Kidney capillary endothelial cell (primary cell): ENCODE measurements at regions not wholly inside any gene's neighbourhood (a gene's known extent, or its start where the extent isn't known, plus 50 kb on each side); places are given as distances from the start of the nearest gene placed in this dataset.

ENCODE experiments used
- DNase-seq: peaks from one replicate; pipeline ENCODE4 v3.0.0-alpha.2; 2018; ENCODE audit warnings: low spot score

- no peak for DNase-seq
These were observed 149.3 kb upstream of the CYSLTR1 start for GRCh38 chrX:78476701-78477100.

DNA sequence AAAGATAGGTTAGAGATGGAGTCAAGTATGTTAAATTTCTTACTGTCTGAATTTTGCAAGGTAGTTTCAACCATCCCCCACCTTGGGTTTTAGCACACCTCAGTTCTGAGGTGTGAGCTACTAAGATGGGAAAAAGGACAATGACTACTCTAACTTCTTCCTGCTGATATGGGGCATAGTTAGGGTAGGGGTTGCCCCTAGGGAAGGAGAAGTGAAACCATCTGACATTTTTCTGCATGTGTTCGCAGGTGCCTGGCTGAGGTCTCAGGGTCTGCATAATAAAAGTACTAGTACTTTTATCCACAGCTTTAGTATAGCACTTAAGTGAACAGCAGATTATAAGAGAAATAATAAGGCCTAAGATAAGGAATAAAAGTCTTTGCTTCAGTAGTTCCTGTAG, 129.5 kb upstream of the CYSLTR1 start:
- no peak for DNase-seq

GRCh38 chrX:78455901-78456300, 128.5 kb upstream of the CYSLTR1 start:
- no peak for DNase-seq

DNA sequence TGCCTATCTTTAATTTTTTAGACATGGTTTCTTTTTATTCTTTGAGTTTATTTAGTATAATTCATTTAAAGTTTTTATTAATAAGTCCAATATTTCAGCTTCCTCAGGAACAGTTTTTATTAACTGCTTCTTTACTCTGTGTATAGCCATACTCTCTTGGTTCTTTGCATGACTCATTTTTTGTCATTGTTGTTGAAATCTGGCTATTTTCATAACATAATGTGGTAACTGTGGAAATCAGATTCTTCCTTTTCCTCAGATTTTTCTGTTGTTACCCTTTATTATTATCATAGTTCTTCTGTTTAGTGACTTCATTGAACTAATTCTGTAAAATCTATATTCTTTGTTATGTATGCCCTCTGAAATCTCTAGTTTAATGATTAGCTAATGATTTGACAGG, 124.9 kb upstream of the CYSLTR1 start:
- DNase-seq: no peak

DNA sequence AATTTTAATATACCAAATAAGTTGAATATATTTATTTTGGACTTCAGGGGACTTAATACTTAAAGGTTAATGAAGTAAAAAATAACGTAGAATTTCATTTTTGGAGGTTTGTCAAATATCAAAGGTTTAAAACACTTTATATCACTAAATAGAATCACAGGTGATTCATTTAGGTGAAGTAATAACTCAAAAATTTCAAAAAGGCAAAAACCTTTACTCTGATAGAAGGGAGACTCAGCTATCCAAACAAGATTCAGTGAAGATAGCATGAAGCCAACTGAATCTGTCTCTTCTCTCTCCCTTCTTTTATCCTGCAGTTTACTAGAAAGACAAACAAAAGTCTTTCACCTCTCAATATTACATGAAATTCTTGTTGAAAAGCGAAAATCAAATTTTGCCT, 110.2 kb upstream of the CYSLTR1 start:
- no peak for DNase-seq

- no peak for DNase-seq
These were observed 101.8 kb upstream of the CYSLTR1 start for GRCh38 chrX:78429172-78429571.

DNA sequence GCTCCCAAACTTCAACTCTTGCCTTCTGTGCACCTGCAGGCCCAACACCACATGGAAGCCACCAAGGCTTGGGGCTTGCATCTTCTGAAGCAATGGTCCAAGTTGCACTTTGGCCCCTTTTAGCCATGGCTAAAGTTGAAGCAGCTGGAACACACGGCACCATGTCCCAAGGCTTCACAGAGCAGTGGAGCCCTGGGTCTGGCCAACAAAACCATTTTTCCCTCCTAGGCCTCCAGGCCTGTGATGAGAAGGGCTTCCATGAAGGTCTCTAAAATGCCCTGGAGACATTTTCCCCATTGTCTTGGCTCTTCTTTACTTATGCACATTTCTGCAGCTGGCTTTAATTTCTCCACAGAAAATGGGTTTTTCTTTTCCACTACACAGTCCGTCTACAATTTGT, 61.3 kb upstream of the CYSLTR1 start:
- no peak for DNase-seq

- no peak for DNase-seq
These were observed 60.0 kb upstream of the CYSLTR1 start for GRCh38 chrX:78387364-78387763.

- DNase-seq: no peak
These were observed 57.1 kb upstream of the CYSLTR1 start for GRCh38 chrX:78384486-78384885.

DNA sequence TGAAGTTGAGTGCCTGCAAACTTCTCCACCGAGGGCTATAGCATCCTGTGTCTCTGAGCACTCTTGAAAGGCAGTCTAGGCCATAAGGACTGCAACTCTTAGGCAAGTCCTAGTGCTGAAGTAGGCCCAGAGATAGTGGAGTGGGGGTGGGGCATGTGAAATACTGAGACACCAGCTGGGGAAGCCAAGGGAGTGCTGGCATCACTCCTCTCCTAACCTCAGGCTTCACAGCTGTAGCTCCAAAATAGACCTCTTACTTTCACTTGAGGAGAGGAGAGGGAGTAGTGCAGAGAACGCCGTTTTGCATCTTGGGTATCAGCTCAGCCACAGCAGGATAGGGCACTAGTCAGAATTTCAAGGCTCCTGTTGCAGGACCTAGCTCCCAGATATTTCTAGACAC, 56.2 kb upstream of the CYSLTR1 start:
- no peak for DNase-seq

DNA sequence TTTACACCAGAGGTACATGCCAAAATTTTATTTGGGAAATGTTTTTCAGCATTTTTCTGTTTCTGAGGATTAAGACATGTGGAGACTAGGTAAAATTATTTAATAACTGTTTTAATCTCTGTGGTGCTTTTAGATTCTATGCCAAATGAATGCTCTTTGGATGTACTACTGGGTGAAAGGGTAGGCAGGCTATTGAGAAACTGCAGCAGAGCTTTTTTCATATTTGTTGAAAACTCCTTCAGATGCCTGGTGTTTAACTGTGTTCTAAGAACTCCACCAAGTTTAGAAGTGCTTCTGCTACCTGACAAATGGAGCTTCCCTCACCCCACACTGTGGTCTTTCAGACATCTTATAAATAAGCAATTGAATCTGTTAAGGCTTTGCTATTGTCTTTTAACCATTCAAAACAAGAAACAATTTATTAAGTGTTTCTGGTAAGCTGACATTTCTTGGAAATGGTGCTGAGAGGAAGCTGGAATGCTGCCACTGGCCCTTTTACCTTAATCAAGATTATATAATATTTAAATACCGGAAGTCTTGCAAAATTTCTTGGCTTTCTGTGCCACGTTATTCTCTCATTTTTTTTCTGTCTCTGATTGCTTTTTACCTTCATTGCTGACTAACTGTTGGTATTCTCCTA, 51.2 kb upstream of the CYSLTR1 start:
- DNase-seq: no peak
